PC-3 (cell line): ENCODE measurements at regions not wholly inside any gene's neighbourhood (a gene's known extent, or its start where the extent isn't known, plus 50 kb on each side); places are given as distances from the start of the nearest gene placed in this dataset.

Experiments
- ATAC-seq: fragments of 200-7000 bp; cut with Tn5 transposase; 2 replicates; pipeline ENCODE4 v1.9.1; 2020; ENCODE audit warnings: mild to moderate bottlenecking, moderate library complexity
- BruUV-seq: library from RNA; stranded (reverse); fragments of 400-500 nt; replicated peaks from 2 replicates; lab custom pipeline; 2021; lab: Mats Ljungman, UMichigan
- CTCF ChIA-PET: fragments of 300-600 bp; sonication (Branson Sonifier 250); formaldehyde crosslinking; loops from one replicate; lab custom pipeline; 2022; ENCODE audit warnings: antibody characterized with exemption; lab: Charles Lee
- POLR2A ChIA-PET: fragments of 300-600 bp; sonication (Branson Sonifier 250); formaldehyde crosslinking; loops from one replicate; lab custom pipeline; 2022; ENCODE audit warnings: antibody characterized with exemption; ENCODE audit not compliant: unreplicated experiment; lab: Charles Lee
- DNase-seq: peaks from one replicate; pipeline ENCODE4 v3.0.0-alpha.2; 2015
- H2AFZ ChIP-seq: fragments of 300-600 bp; sonication (generic); 2 replicates; pipeline ENCODE4 v1.6.0; 2016; ENCODE audit warnings: antibody characterized with exemption, low read length
- H3F3A ChIP-seq: fragments of 300-600 bp; sonication (generic); one replicate; pipeline ENCODE4 v1.6.0; 2017; ENCODE audit warnings: antibody characterized with exemption, low read length, control low read depth, mild to moderate bottlenecking; ENCODE audit not compliant: unreplicated experiment
- H3K27ac ChIP-seq: fragments of 300-600 bp; sonication (generic); 2 replicates; pipeline ENCODE4 v1.5.1; 2016; ENCODE audit warnings: mild to moderate bottlenecking, low read length
- H3K27me3 ChIP-seq: fragments of 300-600 bp; sonication (generic); 2 replicates; pipeline ENCODE4 v1.6.1; 2016; ENCODE audit warnings: low read length, mixed read lengths
- H3K36me3 ChIP-seq: fragments of 300-600 bp; sonication (generic); 2 replicates; pipeline ENCODE4 v1.6.1; 2016; ENCODE audit warnings: low read depth, mixed run types, low read length, mixed read lengths
- H3K4me1 ChIP-seq: fragments of 300-600 bp; sonication (generic); 2 replicates; pipeline ENCODE4 v1.5.1; 2016; ENCODE audit warnings: low read length; ENCODE audit not compliant: insufficient read depth
- H3K4me2 ChIP-seq: fragments of 300-600 bp; sonication (generic); 2 replicates; pipeline ENCODE4 v1.6.0; 2016; ENCODE audit warnings: low read length
- H3K4me3 ChIP-seq: fragments of 300-600 bp; sonication (generic); 2 replicates; pipeline ENCODE4 v1.5.1; 2016; ENCODE audit warnings: mild to moderate bottlenecking, low read length, mixed read lengths
- H3K79me2 ChIP-seq: fragments of 300-600 bp; sonication (generic); 2 replicates; pipeline ENCODE4 v1.6.1; 2017; ENCODE audit warnings: low read length, mixed read lengths
- H3K9ac ChIP-seq: fragments of 300-600 bp; sonication (generic); 2 replicates; pipeline ENCODE4 v1.6.0; 2016; ENCODE audit warnings: mild to moderate bottlenecking, low read length
- H3K9me2 ChIP-seq: fragments of 300-600 bp; sonication (generic); replicated peaks from 2 replicates; pipeline ENCODE4 v1.6.1; 2016; ENCODE audit warnings: mixed run types, low read length, mixed read lengths
- H3K9me3 ChIP-seq: fragments of 300-600 bp; sonication (generic); 2 replicates; pipeline ENCODE4 v1.6.1; 2016; ENCODE audit warnings: low read length, mixed read lengths
- H4K20me1 ChIP-seq: fragments of 300-600 bp; sonication (generic); 2 replicates; pipeline ENCODE4 v1.6.1; 2016; ENCODE audit warnings: low read length, mixed read lengths
- EZH2 ChIP-seq: fragments of 300-600 bp; sonication (generic); IDR thresholded peaks from one replicate; pipeline ENCODE4 v1.6.1; 2017; ENCODE audit warnings: antibody characterized with exemption, mild to moderate bottlenecking, low read length; ENCODE audit not compliant: unreplicated experiment
- EZH2phosphoT487 ChIP-seq: fragments of 300-600 bp; sonication (generic); IDR thresholded peaks from 2 replicates; pipeline ENCODE4 v1.6.1; 2018; ENCODE audit warnings: mild to moderate bottlenecking, antibody characterized with exemption, low read length, borderline replicate concordance
- intact Hi-C: fragments of 100-400 bp; cut with micrococcal nuclease; formaldehyde crosslinking; loops from 2 replicates; pipeline ENCODE4 v1.9.0; 2023
- TF ChIP-seq, protein P1 (sequence below): fragments of 300-600 bp; sonication (generic); conservative IDR thresholded peaks from 2 replicates; pipeline ENCODE4 v1.5.1; 2017; ENCODE audit warnings: antibody characterized with exemption, low read depth, mild to moderate bottlenecking, low read length

DNA sequence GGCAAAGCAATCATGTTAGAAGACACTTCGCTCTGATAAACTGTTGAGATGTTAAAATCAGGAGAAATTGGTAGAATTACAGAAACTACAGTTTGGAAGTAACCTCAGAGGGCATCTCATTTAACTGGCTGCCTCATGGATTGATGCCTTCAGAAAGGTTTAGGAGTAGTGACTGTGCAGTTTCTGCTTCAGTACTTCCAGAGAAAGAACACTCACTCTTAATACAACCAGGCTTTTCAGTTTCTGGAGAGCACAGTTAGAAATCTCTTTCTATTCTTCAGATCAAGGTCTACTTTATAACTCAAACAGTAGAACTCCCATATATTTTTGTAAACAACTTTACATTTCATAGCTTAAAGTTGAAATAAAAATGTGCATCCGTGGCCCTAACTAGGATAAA lies 1358.9 kb upstream of the LRRTM3 start:
- no peak overlapping the region for H3K4me2 ChIP-seq
- intact Hi-C loops, result no loop called here
- H3K9me2 ChIP-seq, result no peaks in the 10 kb centered on the region
- H3K36me3 ChIP-seq, result no peaks in the 10 kb centered on the region
- H3K79me2 ChIP-seq, result peaks cover 16% of the 10 kb centered on the region
- peak overlapping the region; percentile 7; the same call in 1 of the 2 replicates for H2AFZ ChIP-seq
- CTCF ChIA-PET, result no interaction called here
- no peak overlapping the region for H3K4me3 ChIP-seq
- BruUV-seq, result no TSS peak
- TF ChIP-seq, protein P1, sequence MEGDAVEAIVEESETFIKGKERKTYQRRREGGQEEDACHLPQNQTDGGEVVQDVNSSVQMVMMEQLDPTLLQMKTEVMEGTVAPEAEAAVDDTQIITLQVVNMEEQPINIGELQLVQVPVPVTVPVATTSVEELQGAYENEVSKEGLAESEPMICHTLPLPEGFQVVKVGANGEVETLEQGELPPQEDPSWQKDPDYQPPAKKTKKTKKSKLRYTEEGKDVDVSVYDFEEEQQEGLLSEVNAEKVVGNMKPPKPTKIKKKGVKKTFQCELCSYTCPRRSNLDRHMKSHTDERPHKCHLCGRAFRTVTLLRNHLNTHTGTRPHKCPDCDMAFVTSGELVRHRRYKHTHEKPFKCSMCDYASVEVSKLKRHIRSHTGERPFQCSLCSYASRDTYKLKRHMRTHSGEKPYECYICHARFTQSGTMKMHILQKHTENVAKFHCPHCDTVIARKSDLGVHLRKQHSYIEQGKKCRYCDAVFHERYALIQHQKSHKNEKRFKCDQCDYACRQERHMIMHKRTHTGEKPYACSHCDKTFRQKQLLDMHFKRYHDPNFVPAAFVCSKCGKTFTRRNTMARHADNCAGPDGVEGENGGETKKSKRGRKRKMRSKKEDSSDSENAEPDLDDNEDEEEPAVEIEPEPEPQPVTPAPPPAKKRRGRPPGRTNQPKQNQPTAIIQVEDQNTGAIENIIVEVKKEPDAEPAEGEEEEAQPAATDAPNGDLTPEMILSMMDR, result no peak
- TF ChIP-seq EZH2phosphoT487 (no peak), EZH2 (no peak)
- POLR2A ChIA-PET, result no interaction called here
- no peak overlapping the region for H3K9ac ChIP-seq
- peaks cover 12% of the 10 kb centered on the region for H3K4me1 ChIP-seq
- no peak for DNase-seq
- no peaks in the 10 kb centered on the region for H3K27me3 ChIP-seq
- H4K20me1 ChIP-seq, result no peaks in the 10 kb centered on the region
- H3K9me3 ChIP-seq, result no peaks in the 10 kb centered on the region
- H3K27ac ChIP-seq, result no peak overlapping the region
- no peaks in the 10 kb centered on the region for H3F3A ChIP-seq
- ATAC-seq, result no peak

DNA sequence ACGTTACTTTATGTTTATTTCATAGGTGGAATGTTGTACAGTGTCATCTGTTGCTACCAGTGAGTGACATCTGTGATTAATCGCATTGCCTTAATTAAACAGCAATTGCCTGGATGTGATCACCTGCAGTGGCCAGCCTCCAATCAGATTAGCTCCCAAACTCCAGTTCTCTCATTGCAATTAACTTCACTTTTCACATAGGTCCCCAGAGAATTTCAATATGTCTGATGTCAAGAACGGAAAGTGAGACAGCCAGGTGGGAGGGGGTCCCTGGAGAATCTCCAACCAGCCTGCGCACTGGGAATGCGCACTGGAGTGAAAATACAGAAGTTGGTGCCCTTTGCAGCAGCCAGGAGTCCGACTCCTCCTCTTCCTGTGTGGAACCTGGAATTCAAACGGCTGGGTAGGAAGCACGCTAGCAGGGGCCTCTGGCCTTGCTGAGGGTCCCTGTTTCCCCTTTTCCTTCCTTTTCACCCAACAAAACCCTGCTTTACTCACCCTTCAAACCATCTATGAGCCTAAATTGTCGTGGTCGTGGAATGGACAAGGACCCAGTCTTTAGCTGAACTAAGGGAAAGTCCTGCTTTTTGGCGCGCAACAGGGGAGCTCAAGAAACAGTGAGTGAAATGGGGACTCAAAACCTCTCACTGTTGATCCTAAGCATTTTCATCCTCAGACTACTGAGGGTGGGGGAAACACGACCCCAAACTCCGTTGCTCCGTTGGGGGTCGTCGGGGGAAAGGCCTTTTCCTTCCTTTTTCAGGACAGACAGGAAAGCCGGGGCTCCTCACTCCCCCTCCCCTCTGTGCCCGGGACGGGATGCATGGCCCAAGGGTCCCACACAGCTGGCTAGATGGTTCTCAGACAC lies 1355.5 kb upstream of the LRRTM3 start:
- DNase-seq (peak; percentile 89), ATAC-seq (peak; percentile 93)
- H4K20me1 ChIP-seq, result no peaks in the 10 kb centered on the region
- peaks cover 15% of the 10 kb centered on the region for H3K4me1 ChIP-seq
- H3F3A ChIP-seq, result no peaks in the 10 kb centered on the region
- peaks cover 10% of the 10 kb centered on the region for H3K36me3 ChIP-seq
- peak overlapping the region; percentile 90 for H3K4me2 ChIP-seq
- CTCF ChIA-PET, result interaction anchor here (0.8 kb wide), 1 partner anchor 1140 kb away, joined by 3 read pairs; no protein-coding TSS in a partner anchor
- BruUV-seq, result TSS peak; percentile 90
- no peaks in the 10 kb centered on the region for H3K27me3 ChIP-seq
- peaks cover 21% of the 10 kb centered on the region for H3K79me2 ChIP-seq
- H3K27ac ChIP-seq, result peak overlapping the region; percentile 45
- POLR2A ChIA-PET, result interaction anchor here (0.6 kb wide), 3 partner anchors 322 to 1798 kb away, joined by 4 to 14 read pairs (median 12); no protein-coding TSS in a partner anchor
- intact Hi-C loops, result loop anchor here (5.0 to 10.0 kb wide), 3 partner anchors 184 to 596 kb away; no protein-coding TSS in a partner anchor
- no peaks in the 10 kb centered on the region for H3K9me3 ChIP-seq
- peak overlapping the region; percentile 78 for H3K4me3 ChIP-seq
- H3K9me2 ChIP-seq, result no peaks in the 10 kb centered on the region
- no peak for TF ChIP-seq EZH2
- TF ChIP-seq, protein P1, result no peak
- TF ChIP-seq EZH2phosphoT487, result no peak
- H3K9ac ChIP-seq, result peak overlapping the region; percentile 89
- H2AFZ ChIP-seq, result peak overlapping the region; percentile 98
